Gastroesophageal sphincter (tissue), 4 donors: ENCODE measurements at regions not wholly inside any gene's neighbourhood (a gene's known extent, or its start where the extent isn't known, plus 50 kb on each side); places are given as distances from the start of the nearest gene placed in this dataset.

Source experiments
- ATAC-seq: fragments of 150-250 bp; one replicate; pipeline ENCODE4 v1.9.1; 2016; ENCODE audit warnings: mild to moderate bottlenecking, moderate library complexity
- H3K27ac ChIP-seq, 4 donors: fragments of 200-600 bp; sonication (generic) in 3 of 4; 1 replicate in 3 of 4; 2 replicates in 1 of 4; pipeline ENCODE4 v1.5.1; 2016 to 2019
- H3K27me3 ChIP-seq: fragments of 200-600 bp; sonication (generic); one replicate; pipeline ENCODE4 v1.5.1; 2019
- H3K36me3 ChIP-seq, 2 donors: fragments of 200-600 bp; sonication (generic); one replicate each; pipeline ENCODE4 v1.5.1; 2019; ENCODE audit warnings: control low read depth in 1 of 2
- H3K4me1 ChIP-seq, 3 donors: fragments of 200-600 bp; sonication (generic); 1 replicate in 2 of 3; 2 replicates in 1 of 3; pipeline ENCODE4 v1.5.1; 2016 to 2019; ENCODE audit warnings: control low read depth in 2 of 3
- H3K4me3 ChIP-seq, 2 donors: fragments of 200-600 bp; sonication (generic); one replicate each; pipeline ENCODE4 v1.5.1; 2019; ENCODE audit warnings: mild to moderate bottlenecking in 1 of 2, moderate library complexity in 1 of 2
- H3K9me3 ChIP-seq, 3 donors: fragments of 200-600 bp; sonication (generic); one replicate each; pipeline ENCODE4 v1.5.1; 2017 to 2019; ENCODE audit warnings: control low read depth in 2 of 3
- CTCF ChIP-seq, 4 experiments: fragments of 200-600 bp in 2 of 4; fragments of 450-650 bp in 2 of 4; sonication (generic) in 1 of 4; IDR thresholded peaks; one replicate each; pipeline ENCODE4 v1.5.1; 2017 to 2019; ENCODE audit warnings: antibody characterized with exemption in 4 of 4, mild to moderate bottlenecking in 2 of 4, moderate library complexity in 2 of 4
- EP300 ChIP-seq: sonication (generic); formaldehyde crosslinking; IDR thresholded peaks from one replicate; pipeline ENCODE4 v1.6.1; 2017; ENCODE audit warnings: antibody characterized with exemption, mild to moderate bottlenecking
- POLR2A ChIP-seq, 2 donors: fragments of 450-650 bp; IDR thresholded peaks; one replicate each; pipeline ENCODE4 v1.6.1; 2017; ENCODE audit warnings: antibody characterized with exemption in 2 of 2, mild to moderate bottlenecking in 2 of 2, moderate library complexity in 1 of 2
- POLR2AphosphoS5 ChIP-seq: sonication (generic); formaldehyde crosslinking; IDR thresholded peaks from one replicate; pipeline ENCODE4 v1.6.1; 2017; ENCODE audit warnings: antibody characterized with exemption
- WGBS, 2 donors: methylation state at CpG; one replicate each; pipeline ENCODE4 v1.1.5; 2018; ENCODE audit warnings: low coverage in 1 of 2; 5-methylcytosine and 5-hydroxymethylcytosine counted together

DNA sequence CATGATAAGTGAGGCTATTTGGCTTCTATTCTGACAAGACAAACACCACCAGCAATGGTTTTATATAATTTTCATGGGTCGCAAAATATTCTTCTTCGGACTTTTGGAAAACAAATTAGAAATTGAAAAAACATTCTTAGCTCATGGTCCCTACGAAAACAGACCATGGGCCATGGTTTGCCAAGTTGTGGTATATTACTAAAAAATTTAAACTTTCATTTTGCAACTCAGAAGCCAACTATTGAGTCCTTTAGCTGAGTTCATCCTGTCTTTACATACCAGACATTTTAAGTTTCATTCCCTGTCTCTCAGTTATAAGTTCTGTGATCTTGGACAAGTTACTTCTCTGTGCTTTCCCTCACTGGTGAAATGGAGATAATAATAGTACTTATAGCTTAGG, 198.1 kb downstream of the CSNK1G3 start:
- 65 to 92% methylated on average over 3 of the region's 3 CpGs for WGBS, 2 donors
- peak overlapping the region in 2 of 4 donors; percentile 9 to 26 for H3K27ac ChIP-seq
- H3K4me1 ChIP-seq = peaks cover 0 to 24% (median 0%) of the 10 kb centered on the region in 3 donors
- no peak overlapping the region for H3K4me3 ChIP-seq
- no peak for ATAC-seq
- H3K36me3 ChIP-seq = no peaks in the 10 kb centered on the region
- TF ChIP-seq POLR2A (IDR thresholded peaks at IDR 0.05) = no peak
- no peak for TF ChIP-seq POLR2AphosphoS5
- TF ChIP-seq CTCF (IDR thresholded peaks at IDR 0.05) = no peak
- TF ChIP-seq EP300 = no peak
- no peaks in the 10 kb centered on the region for H3K27me3 ChIP-seq
- H3K9me3 ChIP-seq = no peaks in the 10 kb centered on the region

GRCh38 chr5:123709422-123709821, 197.4 kb downstream of the CSNK1G3 start:
- no peak overlapping the region for H3K4me3 ChIP-seq
- 22% methylated on average over 1 of the region's 1 CpG; no CpG with 5 or more reads in 1 of the 2 donors for WGBS, 2 donors
- H3K27me3 ChIP-seq = no peaks in the 10 kb centered on the region
- ATAC-seq = no peak
- no peaks in the 10 kb centered on the region for H3K9me3 ChIP-seq
- TF ChIP-seq POLR2A (IDR thresholded peaks at IDR 0.05) = no peak
- TF ChIP-seq EP300 = no peak
- TF ChIP-seq CTCF (IDR thresholded peaks at IDR 0.05) = no peak
- no peak for TF ChIP-seq POLR2AphosphoS5
- H3K27ac ChIP-seq = peak overlapping the region in 2 of 4 donors; percentile 9 to 26
- H3K4me1 ChIP-seq = peaks cover 0 to 24% (median 0%) of the 10 kb centered on the region in 3 donors
- no peaks in the 10 kb centered on the region for H3K36me3 ChIP-seq

GRCh38 chr5:123708074-123708806, 196.3 kb downstream of the CSNK1G3 start:
- peak overlapping the region in 1 of 4 donors; percentile 5 for H3K27ac ChIP-seq
- 4 to 14% methylated on average over 2 to 3 of the region's 3 CpGs for WGBS, 2 donors
- H3K4me3 ChIP-seq = no peak overlapping the region
- TF ChIP-seq POLR2A (IDR thresholded peaks at IDR 0.05) (no peak), CTCF (IDR thresholded peaks at IDR 0.05) (no peak), EP300 (no peak), POLR2AphosphoS5 (no peak)
- no peaks in the 10 kb centered on the region for H3K36me3 ChIP-seq
- H3K27me3 ChIP-seq = no peaks in the 10 kb centered on the region
- H3K4me1 ChIP-seq = peaks cover 0 to 24% (median 0%) of the 10 kb centered on the region in 3 donors
- H3K9me3 ChIP-seq = no peaks in the 10 kb centered on the region
- peak; percentile 57 for ATAC-seq

DNA sequence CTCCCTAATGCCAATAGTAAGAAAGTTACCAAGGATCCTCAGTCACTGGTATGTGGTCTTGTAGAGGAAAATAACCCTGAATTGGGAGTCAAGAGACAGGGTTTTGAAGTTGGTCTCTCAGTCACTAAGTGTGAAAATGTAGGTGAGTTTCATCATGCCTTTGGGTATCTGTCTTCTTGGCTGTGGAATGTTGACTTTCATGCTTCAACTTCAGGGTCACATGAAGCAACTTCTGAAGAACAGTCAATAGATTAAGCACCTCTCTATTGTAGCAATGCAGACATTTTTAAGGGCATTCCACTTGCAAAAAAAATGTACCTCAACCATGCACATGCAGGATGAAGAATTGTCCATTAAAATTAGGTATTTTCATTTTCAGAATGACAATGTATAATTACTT, 194.6 kb downstream of the CSNK1G3 start:
- no peak for ATAC-seq
- Histone ChIP-seq H3K4me3 (no peak overlapping the region), H3K4me1 (peaks cover 0 to 24% (median 0%) of the 10 kb centered on the region in 3 donors), H3K9me3 (no peaks in the 10 kb centered on the region), H3K36me3 (no peaks in the 10 kb centered on the region), H3K27ac (peak overlapping the region in 1 of 4 donors; percentile 36), H3K27me3 (no peaks in the 10 kb centered on the region)
- TF ChIP-seq POLR2AphosphoS5 (no peak), EP300 (no peak), CTCF (IDR thresholded peaks at IDR 0.05) (no peak), POLR2A (IDR thresholded peaks at IDR 0.05) (no peak)

DNA sequence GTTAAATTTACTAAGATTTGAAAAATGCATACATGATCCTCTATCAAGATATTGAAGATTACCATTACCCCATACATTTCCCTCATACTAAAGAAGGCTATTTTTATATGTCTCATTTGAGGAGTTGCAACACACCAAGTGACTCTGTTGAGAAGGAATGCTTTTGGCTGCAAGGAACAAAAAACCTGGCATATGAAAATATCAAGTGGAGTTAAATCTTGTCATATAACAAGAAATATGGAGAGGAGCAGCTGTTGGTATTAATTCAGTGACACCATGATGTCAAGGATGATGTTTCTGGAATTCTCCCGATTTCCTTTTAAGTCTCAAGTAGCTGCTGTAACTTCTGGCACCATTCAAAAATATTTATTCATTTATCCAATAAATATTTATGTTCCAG, 193.8 kb downstream of the CSNK1G3 start:
- TF ChIP-seq EP300 (no peak), CTCF (IDR thresholded peaks at IDR 0.05) (no peak), POLR2A (IDR thresholded peaks at IDR 0.05) (no peak), POLR2AphosphoS5 (peak; percentile 15)
- Histone ChIP-seq H3K9me3 (no peaks in the 10 kb centered on the region), H3K27ac (no peak overlapping the region), H3K4me3 (no peak overlapping the region), H3K36me3 (no peaks in the 10 kb centered on the region), H3K27me3 (no peaks in the 10 kb centered on the region), H3K4me1 (peaks cover 0 to 29% (median 3%) of the 10 kb centered on the region in 3 donors)
- WGBS, 2 donors = 42 to 63% methylated on average over 1 of the region's 1 CpG
- peak; percentile 56 for ATAC-seq
